HG03565 (cell line): ENCODE measurements at regions not wholly inside any gene's neighbourhood (a gene's known extent, or its start where the extent isn't known, plus 50 kb on each side); places are given as distances from the start of the nearest gene placed in this dataset.
A peak's percentile ranks its signal among the peaks of the same experiment; 100 is the strongest.
"Not testable (repeated sequence)": the region's sequence is repeated elsewhere in the genome, so short reads cannot be mapped to it uniquely, and the experiment has no call there.

Experiments used
- ATAC-seq: cut with Tn5 transposase; IDR thresholded peaks from one replicate; pipeline ENCODE4 v1.9.1; 2021; ENCODE audit warnings: mild to moderate bottlenecking, moderate library complexity; ENCODE audit not compliant: unreplicated experiment

GRCh38 chr17:37859451-37859850 lies 64.8 kb upstream of the TBC1D3K start:
- no peak for ATAC-seq

GRCh38 chr17:37858391-37858790 lies 65.8 kb upstream of the TBC1D3K start:
- ATAC-seq: not testable (repeated sequence)

GRCh38 chr17:37856245-37856644 lies 68.0 kb upstream of the TBC1D3K start:
- no peak for ATAC-seq

- no peak for ATAC-seq
Observed at GRCh38 chr17:37849617-37849972, 74.6 kb upstream of the TBC1D3K start.

GRCh38 chr17:37848690-37849616 lies 75.3 kb upstream of the TBC1D3K start:
- ATAC-seq: no peak

GRCh38 chr17:37847811-37848331 lies 76.3 kb upstream of the TBC1D3K start:
- no peak for ATAC-seq

- no peak for ATAC-seq
Observed at GRCh38 chr17:37847102-37847501, 77.1 kb upstream of the TBC1D3K start.

GRCh38 chr17:37844977-37845293 lies 79.3 kb upstream of the TBC1D3K start:
- ATAC-seq: no peak

- ATAC-seq: no peak
Observed at GRCh38 chr17:37844158-37844976, 79.8 kb upstream of the TBC1D3K start.

GRCh38 chr17:37842401-37842800 lies 81.8 kb upstream of the TBC1D3K start:
- no peak for ATAC-seq

- ATAC-seq: no peak
Observed at GRCh38 chr17:37841232-37841631, 83.0 kb upstream of the TBC1D3K start.

- no peak for ATAC-seq
Observed at GRCh38 chr17:37840576-37840975, 83.6 kb upstream of the TBC1D3K start.

GRCh38 chr17:37839196-37839978 lies 84.8 kb upstream of the TBC1D3K start:
- ATAC-seq: no peak

- no peak for ATAC-seq
Observed at GRCh38 chr17:37838276-37838675, 85.9 kb upstream of the TBC1D3K start.

GRCh38 chr17:37836593-37836992 lies 87.6 kb upstream of the TBC1D3K start:
- ATAC-seq: no peak

GRCh38 chr17:37834168-37834567 lies 89.3 kb upstream of the HNF1B start:
- ATAC-seq: no peak

- ATAC-seq: no peak
Observed at GRCh38 chr17:37833237-37833859, 88.5 kb upstream of the HNF1B start.

- ATAC-seq: no peak
Observed at GRCh38 chr17:37831986-37832385, 87.1 kb upstream of the HNF1B start.

GRCh38 chr17:37831492-37831891 lies 86.6 kb upstream of the HNF1B start:
- no peak for ATAC-seq

GRCh38 chr17:37830151-37830993 lies 85.5 kb upstream of the HNF1B start:
- ATAC-seq: peak; percentile 20
